CD4-positive, alpha-beta memory T cell (primary cell): ENCODE measurements at regions not wholly inside any gene's neighbourhood (a gene's known extent, or its start where the extent isn't known, plus 50 kb on each side); places are given as distances from the start of the nearest gene placed in this dataset.

ENCODE experiments used
- CTCF ChIA-PET: fragments of 350-600 bp; sonication (Branson Sonifier 250); formaldehyde crosslinking; loops from one replicate; lab custom pipeline; 2021; ENCODE audit warnings: inconsistent platforms; ENCODE audit not compliant: partially characterized antibody; lab: Charles Lee
- POLR2A ChIA-PET: fragments of 350-600 bp; sonication (Branson Sonifier 250); formaldehyde crosslinking; loops from one replicate; lab custom pipeline; 2021; ENCODE audit not compliant: partially characterized antibody; lab: Charles Lee
- DNase-seq, 5 donors: peaks; one replicate each; pipeline versions ENCODE4 v3.0.0 to v3.0.0-alpha.2; 2020 to 2022; ENCODE audit warnings: mixed read lengths in 1 of 5
- H3K27ac ChIP-seq: one replicate; pipeline ENCODE4 v1.7.0; 2013; ENCODE audit warnings: low read depth, low read length
- H3K27me3 ChIP-seq: 2 replicates; pipeline ENCODE4 v1.7.0; 2013; ENCODE audit warnings: mild to moderate bottlenecking, low read length, moderate library complexity; ENCODE audit not compliant: insufficient read depth
- H3K36me3 ChIP-seq: 2 replicates; pipeline ENCODE4 v1.7.0; 2013; ENCODE audit warnings: mild to moderate bottlenecking, low read length, moderate library complexity; ENCODE audit not compliant: insufficient read depth
- H3K4me1 ChIP-seq: 2 replicates; pipeline ENCODE4 v1.7.0; 2013; ENCODE audit warnings: mild to moderate bottlenecking, low read length, moderate library complexity; ENCODE audit not compliant: insufficient read depth
- H3K4me3 ChIP-seq, 2 donors: one replicate each; pipeline ENCODE4 v1.7.0; 2013; ENCODE audit warnings: low read length in 2 of 2, mild to moderate bottlenecking in 1 of 2
- H3K9me3 ChIP-seq, 2 donors: one replicate each; pipeline ENCODE4 v1.7.0; 2013; ENCODE audit warnings: low read length in 2 of 2, control low read depth in 1 of 2; ENCODE audit not compliant: control insufficient read depth in 1 of 2
- H3K27ac Mint-ChIP-seq, 7 donors: one replicate each; pipeline ENCODE4 v1.8.0; 2020 to 2021; ENCODE audit warnings: mixed read lengths in 7 of 7, mild to moderate bottlenecking in 6 of 7, inconsistent platforms in 3 of 7, moderate library complexity in 3 of 7
- H3K27me3 Mint-ChIP-seq, 2 donors: one replicate each; pipeline ENCODE4 v1.8.0; 2020 to 2021; ENCODE audit warnings: mixed read lengths in 2 of 2
- H3K36me3 Mint-ChIP-seq, 2 donors: one replicate each; pipeline ENCODE4 v1.8.0; 2020 to 2021; ENCODE audit warnings: mixed read lengths in 2 of 2, inconsistent platforms in 1 of 2, mild to moderate bottlenecking in 1 of 2
- H3K4me1 Mint-ChIP-seq, 4 donors: one replicate each; pipeline ENCODE4 v1.8.0; 2020 to 2021; ENCODE audit warnings: mixed read lengths in 4 of 4, mild to moderate bottlenecking in 1 of 4
- H3K4me3 Mint-ChIP-seq, 8 donors: one replicate each; pipeline ENCODE4 v1.8.0; 2020 to 2021; ENCODE audit warnings: mixed read lengths in 8 of 8, mild to moderate bottlenecking in 7 of 8, moderate library complexity in 6 of 8, inconsistent platforms in 3 of 8
- H3K9me3 Mint-ChIP-seq, 8 donors: one replicate each; pipeline ENCODE4 v1.8.0; 2020 to 2021; ENCODE audit warnings: mixed read lengths in 8 of 8, mild to moderate bottlenecking in 5 of 8, inconsistent platforms in 3 of 8, moderate library complexity in 1 of 8
- intact Hi-C: fragments of 100-400 bp; cut with micrococcal nuclease; formaldehyde crosslinking; loops from one replicate; pipeline ENCODE4 v1.15.1; 2023

DNA sequence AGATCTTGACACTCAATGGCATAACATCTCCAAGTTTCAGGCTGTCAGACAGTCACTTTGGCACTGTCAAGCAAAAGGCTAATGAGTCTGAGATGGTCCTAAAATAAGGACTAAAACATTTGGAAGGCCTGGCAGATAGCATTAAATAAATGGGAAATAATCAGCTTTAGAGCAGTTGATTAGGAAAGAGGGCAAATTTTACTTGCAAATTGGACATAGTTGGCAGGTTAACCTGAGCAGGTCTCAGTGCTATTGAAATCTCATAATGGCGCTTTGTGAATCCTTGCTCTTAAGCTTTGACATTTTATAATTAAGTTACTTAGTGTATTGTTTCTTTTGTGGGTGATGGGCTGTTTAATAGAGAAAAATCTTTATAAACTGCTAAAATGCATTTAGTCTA lies 1003.1 kb upstream of the GBE1 start:
- H3K27me3 ChIP-seq, result no peaks in the 10 kb centered on the region
- no peak overlapping the region for H3K4me3 Mint-ChIP-seq
- no peak overlapping the region for H3K4me3 ChIP-seq
- H3K9me3 ChIP-seq, result no peaks in the 10 kb centered on the region
- intact Hi-C loops, result no loop called here
- no peaks in the 10 kb centered on the region for H3K27me3 Mint-ChIP-seq
- peaks cover 0 to 10% (median 5%) of the 10 kb centered on the region in 8 donors for H3K9me3 Mint-ChIP-seq
- no peaks in the 10 kb centered on the region for H3K36me3 Mint-ChIP-seq
- DNase-seq, result no peak
- no peak overlapping the region for H3K27ac ChIP-seq
- H3K36me3 ChIP-seq, result no peaks in the 10 kb centered on the region
- CTCF ChIA-PET, result no interaction called here
- H3K27ac Mint-ChIP-seq, result no peak overlapping the region
- H3K4me1 Mint-ChIP-seq, result no peaks in the 10 kb centered on the region
- no peaks in the 10 kb centered on the region for H3K4me1 ChIP-seq
- POLR2A ChIA-PET, result no interaction called here

DNA sequence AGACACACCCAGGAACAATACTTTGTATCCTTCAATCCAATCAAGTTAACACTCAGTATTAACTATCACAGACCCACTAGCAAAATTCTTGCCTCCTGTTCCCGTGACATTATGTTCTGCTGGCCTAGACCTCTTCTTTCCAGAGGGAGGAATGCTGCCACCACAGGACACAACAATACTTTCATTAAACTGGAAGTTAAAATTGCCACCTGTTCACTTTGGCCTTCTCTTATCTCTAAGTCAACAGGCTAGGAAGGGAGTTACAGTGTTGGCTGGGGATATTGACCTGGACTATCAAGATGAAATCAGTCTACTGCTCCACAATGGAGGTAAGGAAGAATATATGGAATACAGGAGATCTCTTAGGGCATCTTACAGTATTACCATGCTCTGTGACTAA lies 1000.4 kb upstream of the GBE1 start:
- ChIA-PET CTCF (no interaction called here), POLR2A (no interaction called here)
- Histone ChIP-seq H3K27me3 (no peaks in the 10 kb centered on the region), H3K36me3 (no peaks in the 10 kb centered on the region), H3K4me1 (no peaks in the 10 kb centered on the region), H3K9me3 (no peaks in the 10 kb centered on the region), H3K4me3 (no peak overlapping the region), H3K27ac (no peak overlapping the region)
- Mint-ChIP-seq H3K27me3 (no peaks in the 10 kb centered on the region), H3K4me1 (no peaks in the 10 kb centered on the region), H3K36me3 (no peaks in the 10 kb centered on the region), H3K9me3 (peaks cover 2 to 16% (median 6%) of the 10 kb centered on the region in 8 donors), H3K4me3 (no peak overlapping the region), H3K27ac (no peak overlapping the region)
- DNase-seq, result no peak
- intact Hi-C loops, result no loop called here

DNA sequence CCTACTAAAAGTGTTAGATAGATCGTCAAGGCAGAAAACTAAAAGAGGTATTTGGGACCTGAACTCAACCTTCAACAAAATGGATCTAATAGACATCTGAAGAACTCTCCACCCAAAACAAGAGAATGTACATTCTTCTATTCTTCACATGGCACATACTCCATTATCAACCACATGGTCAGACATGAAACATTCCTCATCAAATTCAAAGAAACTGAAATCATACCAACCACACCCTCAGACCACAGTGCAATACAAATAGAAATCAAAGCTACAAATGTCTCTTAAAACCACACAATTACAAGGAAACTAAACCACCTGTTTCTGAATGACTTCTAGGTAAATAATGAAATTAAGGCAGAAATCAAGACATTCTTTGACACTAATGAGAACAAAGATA lies 984.1 kb upstream of the GBE1 start:
- Mint-ChIP-seq H3K4me3 (no peak overlapping the region), H3K27ac (no peak overlapping the region), H3K27me3 (no peaks in the 10 kb centered on the region), H3K4me1 (no peaks in the 10 kb centered on the region), H3K36me3 (no peaks in the 10 kb centered on the region), H3K9me3 (peaks cover 2 to 17% (median 10%) of the 10 kb centered on the region in 8 donors)
- POLR2A ChIA-PET, result no interaction called here
- CTCF ChIA-PET, result no interaction called here
- intact Hi-C loops, result no loop called here
- H3K9me3 ChIP-seq, result no peaks in the 10 kb centered on the region
- H3K36me3 ChIP-seq, result no peaks in the 10 kb centered on the region
- H3K4me3 ChIP-seq, result no peak overlapping the region
- no peaks in the 10 kb centered on the region for H3K27me3 ChIP-seq
- DNase-seq, result no peak
- H3K4me1 ChIP-seq, result no peaks in the 10 kb centered on the region
- H3K27ac ChIP-seq, result no peak overlapping the region

DNA sequence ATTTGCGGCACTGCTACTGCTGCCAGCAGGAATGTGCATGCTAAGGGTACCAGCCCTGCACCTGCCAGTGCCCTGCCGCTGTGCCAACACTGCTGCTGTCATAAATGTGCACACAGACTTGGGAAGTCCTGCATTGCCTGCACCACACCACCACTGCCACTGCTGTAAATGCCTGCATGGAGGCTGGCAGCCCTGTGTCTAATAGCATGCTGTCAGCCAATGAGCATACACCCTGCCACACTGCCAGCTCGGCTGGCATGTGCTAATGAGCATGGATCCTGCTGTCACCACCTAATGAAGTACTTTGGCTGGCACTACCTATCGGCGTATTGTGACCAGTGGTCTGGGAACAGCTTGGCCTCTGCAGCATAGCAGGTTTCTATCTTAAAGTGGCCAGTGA lies 981.8 kb upstream of the GBE1 start:
- Histone ChIP-seq H3K36me3 (no peaks in the 10 kb centered on the region), H3K4me3 (no peak overlapping the region), H3K9me3 (no peaks in the 10 kb centered on the region), H3K27me3 (no peaks in the 10 kb centered on the region), H3K27ac (no peak overlapping the region), H3K4me1 (no peaks in the 10 kb centered on the region)
- intact Hi-C loops, result no loop called here
- Mint-ChIP-seq H3K9me3 (peaks cover 2 to 21% (median 10%) of the 10 kb centered on the region in 8 donors), H3K4me3 (no peak overlapping the region), H3K27ac (no peak overlapping the region), H3K27me3 (no peaks in the 10 kb centered on the region), H3K36me3 (no peaks in the 10 kb centered on the region), H3K4me1 (no peaks in the 10 kb centered on the region)
- POLR2A ChIA-PET, result no interaction called here
- DNase-seq, result no peak
- CTCF ChIA-PET, result no interaction called here

DNA sequence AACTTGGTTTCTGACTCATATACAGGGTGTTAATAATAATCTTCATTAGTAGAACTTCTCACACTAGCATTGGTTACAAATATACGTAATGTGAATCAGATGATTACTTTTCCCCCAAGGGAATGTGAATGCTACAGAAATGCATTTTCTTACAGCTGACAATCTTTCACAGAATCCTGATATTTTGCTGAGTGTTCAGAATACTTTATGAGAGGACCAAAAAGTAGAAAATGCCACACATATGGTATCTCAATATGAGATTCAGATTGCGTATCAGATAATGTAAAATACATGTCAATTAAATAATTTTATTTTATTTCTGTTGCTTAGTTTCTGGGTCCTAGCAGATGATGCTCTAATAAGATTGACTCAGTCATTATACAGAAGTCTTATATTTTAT lies 979.9 kb upstream of the GBE1 start:
- DNase-seq, result no peak
- POLR2A ChIA-PET, result no interaction called here
- Mint-ChIP-seq H3K9me3 (peaks cover 2 to 21% (median 7%) of the 10 kb centered on the region in 8 donors), H3K27ac (no peak overlapping the region), H3K27me3 (no peaks in the 10 kb centered on the region), H3K4me1 (no peaks in the 10 kb centered on the region), H3K36me3 (no peaks in the 10 kb centered on the region), H3K4me3 (no peak overlapping the region)
- H3K27me3 ChIP-seq, result no peaks in the 10 kb centered on the region
- CTCF ChIA-PET, result no interaction called here
- no peak overlapping the region for H3K4me3 ChIP-seq
- H3K9me3 ChIP-seq, result no peaks in the 10 kb centered on the region
- intact Hi-C loops, result no loop called here
- no peaks in the 10 kb centered on the region for H3K4me1 ChIP-seq
- H3K36me3 ChIP-seq, result no peaks in the 10 kb centered on the region
- no peak overlapping the region for H3K27ac ChIP-seq

DNA sequence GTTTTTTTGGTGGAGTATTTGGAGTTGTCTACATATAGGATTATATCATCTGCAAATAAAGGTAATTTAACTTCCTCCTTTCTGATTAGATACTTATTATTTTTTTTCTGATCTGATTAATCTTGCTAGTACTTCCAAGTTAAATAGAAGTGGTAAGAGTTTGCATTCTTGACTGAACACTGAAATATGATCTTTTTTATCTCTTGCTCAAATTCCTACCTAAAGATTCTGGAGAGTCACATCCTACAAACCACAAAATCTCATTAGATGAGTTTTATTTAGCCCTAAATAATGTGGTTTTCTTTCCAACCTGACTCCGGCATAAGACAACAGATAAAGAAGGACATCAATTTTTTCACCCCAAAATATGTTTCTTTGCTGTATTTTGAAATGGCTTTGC lies 977.9 kb upstream of the GBE1 start:
- H3K4me1 Mint-ChIP-seq, result no peaks in the 10 kb centered on the region
- no peaks in the 10 kb centered on the region for H3K36me3 Mint-ChIP-seq
- intact Hi-C loops, result no loop called here
- peaks cover 0 to 11% (median 5%) of the 10 kb centered on the region in 8 donors for H3K9me3 Mint-ChIP-seq
- no peak overlapping the region for H3K27ac Mint-ChIP-seq
- ChIA-PET CTCF (no interaction called here), POLR2A (no interaction called here)
- no peaks in the 10 kb centered on the region for H3K36me3 ChIP-seq
- H3K4me1 ChIP-seq, result no peaks in the 10 kb centered on the region
- H3K9me3 ChIP-seq, result no peaks in the 10 kb centered on the region
- DNase-seq, result no peak
- H3K27me3 ChIP-seq, result no peaks in the 10 kb centered on the region
- no peak overlapping the region for H3K4me3 Mint-ChIP-seq
- H3K27me3 Mint-ChIP-seq, result no peaks in the 10 kb centered on the region
- H3K27ac ChIP-seq, result no peak overlapping the region
- no peak overlapping the region for H3K4me3 ChIP-seq

DNA sequence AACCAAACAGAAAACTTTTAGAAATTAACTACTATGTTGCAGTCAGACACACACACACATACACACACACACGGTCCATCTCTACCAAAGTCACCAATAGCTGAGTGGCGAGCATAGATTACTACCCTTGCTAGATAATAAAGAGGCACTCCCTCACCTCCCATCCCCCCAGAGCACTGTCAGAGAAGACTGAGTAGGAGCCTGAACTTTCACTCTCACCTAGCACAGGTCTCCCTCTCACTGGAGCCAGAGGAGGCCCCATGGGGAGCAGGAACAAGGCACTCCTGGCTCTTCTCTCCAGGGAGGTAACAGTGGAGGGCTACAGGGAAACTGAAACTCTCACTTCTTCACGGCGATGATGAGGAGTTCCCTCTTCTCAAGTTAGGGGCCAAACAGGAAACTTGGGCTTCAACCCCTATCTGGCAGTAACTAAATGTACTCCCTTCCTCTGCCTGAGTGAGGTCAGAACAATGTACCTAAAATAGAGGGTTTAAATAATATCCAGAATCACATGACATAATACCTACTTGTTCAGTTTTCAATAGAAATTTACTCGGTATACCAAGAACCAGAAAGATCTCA lies 975.3 kb upstream of the GBE1 start:
- Mint-ChIP-seq H3K4me1 (no peaks in the 10 kb centered on the region), H3K4me3 (no peak overlapping the region), H3K27ac (no peak overlapping the region), H3K27me3 (no peaks in the 10 kb centered on the region), H3K36me3 (no peaks in the 10 kb centered on the region), H3K9me3 (peaks cover 0 to 5% (median 3%) of the 10 kb centered on the region in 8 donors)
- DNase-seq, result no peak
- Histone ChIP-seq H3K27me3 (no peaks in the 10 kb centered on the region), H3K9me3 (no peaks in the 10 kb centered on the region), H3K27ac (no peak overlapping the region), H3K4me1 (no peaks in the 10 kb centered on the region), H3K36me3 (no peaks in the 10 kb centered on the region), H3K4me3 (no peak overlapping the region)
- intact Hi-C loops, result no loop called here
- ChIA-PET POLR2A (no interaction called here), CTCF (no interaction called here)
